ENCODE measurements at regions not wholly inside any gene's neighbourhood (a gene's known extent, or its start where the extent isn't known, plus 50 kb on each side); places are given as distances from the start of the nearest gene placed in this dataset.

GRCh38 chr3:152779653-152780052 lies 55.3 kb upstream of the P2RY1 start:
- no peak for DNase-seq

- DNase-seq, result no peak
Measured at GRCh38 chr3:152780553-152780952, 54.4 kb upstream of the P2RY1 start.

- no peak for DNase-seq
Measured at GRCh38 chr3:152785051-152785450, 49.9 kb upstream of the P2RY1 start.
